Left ventricle myocardium inferior (tissue), 1 donor: ENCODE measurements at regions not wholly inside any gene's neighbourhood (a gene's known extent, or its start where the extent isn't known, plus 50 kb on each side); places are given as distances from the start of the nearest gene placed in this dataset.

Experiments used
- DNase-seq: peaks from one replicate; pipeline ENCODE4 v3.0.0-alpha.2; 2020
- H3K27ac ChIP-seq: fragments of 200-600 bp; replicated peaks from 2 replicates; pipeline ENCODE4 v1.8.0; 2021
- H3K27me3 ChIP-seq: fragments of 200-600 bp; 2 replicates; pipeline ENCODE4 v1.8.0; 2021; ENCODE audit warnings: low read depth
- H3K36me3 ChIP-seq: fragments of 200-600 bp; 2 replicates; pipeline ENCODE4 v1.8.0; 2021
- H3K4me1 ChIP-seq: fragments of 200-600 bp; 2 replicates; pipeline ENCODE4 v1.8.0; 2021
- H3K4me3 ChIP-seq: fragments of 200-600 bp; 2 replicates; pipeline ENCODE4 v1.8.0; 2021; ENCODE audit warnings: mild to moderate bottlenecking, moderate library complexity
- H3K9me3 ChIP-seq: fragments of 200-600 bp; replicated peaks from 2 replicates; pipeline ENCODE4 v1.8.0; 2021
- intact Hi-C: fragments of 100-400 bp; cut with micrococcal nuclease; formaldehyde crosslinking; loops from one replicate; pipeline ENCODE4 v1.11.0; 2022
- TF ChIP-seq, protein P1 (sequence below): fragments of 200-600 bp; IDR thresholded peaks from 2 replicates; pipeline ENCODE4 v1.8.0; 2021; ENCODE audit warnings: antibody characterized with exemption, mild to moderate bottlenecking, borderline replicate concordance
- donor health status: DM: no; HTN: yes; CAD: no; lungs with severe emphysema.

DNA sequence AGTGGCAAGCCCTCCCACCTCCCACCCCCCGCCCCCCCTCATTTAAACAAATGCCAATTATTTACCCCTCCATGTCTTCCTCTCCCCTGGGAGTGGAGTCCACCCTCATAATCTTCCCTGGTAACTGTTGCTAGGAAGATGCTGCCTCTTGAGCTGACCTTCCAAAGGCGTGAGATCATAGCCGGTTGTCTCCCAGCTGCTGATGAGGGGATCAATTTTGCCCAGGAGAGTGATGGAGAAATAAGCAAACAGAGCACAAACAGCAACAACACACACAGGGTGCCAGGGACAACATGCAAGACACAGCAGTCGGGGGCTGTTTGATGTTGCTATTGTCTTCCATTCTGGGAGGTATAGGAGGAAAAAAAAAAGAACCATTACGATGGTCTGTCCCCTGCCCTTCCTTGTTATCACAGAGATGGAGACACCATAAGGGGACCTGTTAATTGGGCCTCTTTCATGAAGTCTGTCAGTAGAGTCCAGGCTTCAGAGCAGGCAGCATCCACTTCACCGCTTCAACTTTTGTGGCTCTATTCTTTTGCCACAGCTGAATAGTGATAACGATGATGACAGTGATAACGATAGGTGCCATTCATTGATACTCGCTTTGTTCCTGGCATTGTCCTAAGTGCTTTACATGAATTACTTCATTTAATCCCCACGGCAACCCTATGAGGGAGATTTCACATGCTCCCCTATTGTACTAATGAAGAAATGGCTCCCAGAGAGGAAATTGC is 76.9 kb upstream of the RGMA start:
- TF ChIP-seq, protein P1, sequence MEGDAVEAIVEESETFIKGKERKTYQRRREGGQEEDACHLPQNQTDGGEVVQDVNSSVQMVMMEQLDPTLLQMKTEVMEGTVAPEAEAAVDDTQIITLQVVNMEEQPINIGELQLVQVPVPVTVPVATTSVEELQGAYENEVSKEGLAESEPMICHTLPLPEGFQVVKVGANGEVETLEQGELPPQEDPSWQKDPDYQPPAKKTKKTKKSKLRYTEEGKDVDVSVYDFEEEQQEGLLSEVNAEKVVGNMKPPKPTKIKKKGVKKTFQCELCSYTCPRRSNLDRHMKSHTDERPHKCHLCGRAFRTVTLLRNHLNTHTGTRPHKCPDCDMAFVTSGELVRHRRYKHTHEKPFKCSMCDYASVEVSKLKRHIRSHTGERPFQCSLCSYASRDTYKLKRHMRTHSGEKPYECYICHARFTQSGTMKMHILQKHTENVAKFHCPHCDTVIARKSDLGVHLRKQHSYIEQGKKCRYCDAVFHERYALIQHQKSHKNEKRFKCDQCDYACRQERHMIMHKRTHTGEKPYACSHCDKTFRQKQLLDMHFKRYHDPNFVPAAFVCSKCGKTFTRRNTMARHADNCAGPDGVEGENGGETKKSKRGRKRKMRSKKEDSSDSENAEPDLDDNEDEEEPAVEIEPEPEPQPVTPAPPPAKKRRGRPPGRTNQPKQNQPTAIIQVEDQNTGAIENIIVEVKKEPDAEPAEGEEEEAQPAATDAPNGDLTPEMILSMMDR, result no peak
- Histone ChIP-seq H3K27ac (no peak overlapping the region), H3K27me3 (peaks cover 8% of the 10 kb centered on the region), H3K4me3 (no peak overlapping the region), H3K36me3 (no peaks in the 10 kb centered on the region), H3K4me1 (no peaks in the 10 kb centered on the region), H3K9me3 (no peaks in the 10 kb centered on the region)
- no peak for DNase-seq
- intact Hi-C loops, result no loop called here

- no peak for DNase-seq
- Histone ChIP-seq H3K36me3 (no peaks in the 10 kb centered on the region), H3K4me3 (no peak overlapping the region), H3K9me3 (no peaks in the 10 kb centered on the region), H3K27me3 (peaks cover 8% of the 10 kb centered on the region), H3K27ac (no peak overlapping the region), H3K4me1 (no peaks in the 10 kb centered on the region)
- intact Hi-C loops, result no loop called here
- TF ChIP-seq, protein P1, result no peak
Observed at GRCh38 chr15:93164409-93164808, 75.4 kb upstream of the RGMA start.

DNA sequence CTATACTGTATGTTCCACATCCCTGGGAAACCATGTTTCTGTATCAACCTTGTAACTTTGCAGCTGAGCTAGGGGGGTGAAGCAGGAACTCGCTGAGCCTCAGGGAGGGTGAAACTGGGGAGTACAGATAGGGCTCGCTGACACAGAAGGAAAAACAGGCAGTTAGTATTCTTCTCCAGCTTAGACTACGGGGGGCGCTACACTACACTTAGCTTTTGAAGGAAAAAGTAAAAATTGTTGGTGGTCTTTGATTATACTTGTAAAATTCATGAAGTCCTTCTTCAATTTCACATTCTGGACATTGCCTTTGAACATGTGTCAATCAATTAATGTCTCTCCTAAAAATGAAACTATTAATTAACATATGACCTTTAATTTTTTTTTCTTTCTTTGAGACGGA is 73.5 kb upstream of the RGMA start:
- TF ChIP-seq, protein P1, result no peak
- no peaks in the 10 kb centered on the region for H3K36me3 ChIP-seq
- intact Hi-C loops, result no loop called here

GRCh38 chr15:93159930-93160329 is 70.9 kb upstream of the RGMA start:
- Histone ChIP-seq H3K9me3 (peaks cover 15% of the 10 kb centered on the region), H3K4me3 (no peak overlapping the region), H3K4me1 (no peaks in the 10 kb centered on the region), H3K27ac (no peak overlapping the region), H3K36me3 (no peaks in the 10 kb centered on the region), H3K27me3 (peaks cover 8% of the 10 kb centered on the region)
- intact Hi-C loops, result no loop called here
- TF ChIP-seq, protein P1, result no peak
- no peak for DNase-seq

More for the DNA sequence above, 73.5 kb upstream of the RGMA start:
- H3K9me3 ChIP-seq, result no peaks in the 10 kb centered on the region
- no peaks in the 10 kb centered on the region for H3K4me1 ChIP-seq
- H3K27ac ChIP-seq, result no peak overlapping the region
- DNase-seq, result no peak
- peaks cover 8% of the 10 kb centered on the region for H3K27me3 ChIP-seq
- H3K4me3 ChIP-seq, result no peak overlapping the region

DNA sequence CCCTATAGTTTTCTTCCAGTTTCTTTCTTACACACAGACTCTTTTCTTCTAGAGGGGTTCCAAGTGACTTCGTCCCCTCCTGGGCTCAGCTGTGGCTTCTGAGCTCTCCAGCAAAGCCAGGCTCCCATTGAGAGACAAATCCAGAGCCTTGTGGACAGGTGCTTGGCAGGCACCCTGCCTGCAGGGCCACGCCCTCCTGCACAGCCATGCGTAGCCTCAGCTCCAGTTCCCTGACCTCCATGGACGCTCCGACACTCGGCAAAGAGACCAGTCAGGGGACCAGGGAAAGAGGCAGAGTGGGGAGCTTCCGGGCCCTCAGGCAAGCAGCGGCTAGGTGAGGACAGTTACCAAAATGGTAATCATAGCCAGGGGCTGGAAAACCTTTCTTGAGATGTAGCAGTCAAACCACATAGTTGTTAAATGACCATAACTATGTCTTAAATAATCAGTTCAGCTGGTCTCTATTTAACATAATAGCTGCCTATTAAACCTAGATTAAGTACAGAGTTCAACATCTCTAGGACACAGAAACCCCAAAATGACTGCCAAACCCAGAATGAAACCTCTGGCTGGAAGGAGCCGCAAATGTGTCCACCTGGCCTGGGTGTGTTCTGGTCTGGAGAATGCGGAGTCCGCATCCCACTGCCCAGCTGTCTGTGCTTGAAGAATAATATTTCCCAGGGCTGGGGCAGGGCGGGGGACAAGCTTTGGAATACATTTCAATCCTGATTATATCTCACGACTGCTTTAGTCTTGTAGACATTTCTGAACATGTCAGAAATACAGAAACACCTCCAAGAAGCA is 69.3 kb upstream of the RGMA start:
- no peaks in the 10 kb centered on the region for H3K36me3 ChIP-seq
- peaks cover under 1% of the 10 kb centered on the region for H3K27me3 ChIP-seq
- DNase-seq, result no peak
- intact Hi-C loops, result no loop called here
- H3K9me3 ChIP-seq, result peaks cover 15% of the 10 kb centered on the region
- H3K27ac ChIP-seq, result no peak overlapping the region
- TF ChIP-seq, protein P1, result no peak
- no peak overlapping the region for H3K4me3 ChIP-seq
- H3K4me1 ChIP-seq, result peaks cover 16% of the 10 kb centered on the region
